ENCODE measurements at regions not wholly inside any gene's neighbourhood (a gene's known extent, or its start where the extent isn't known, plus 50 kb on each side); places are given as distances from the start of the nearest gene placed in this dataset.
"Not testable (repeated sequence)": the region's sequence is repeated elsewhere in the genome, so short reads cannot be mapped to it uniquely, and the experiment has no call there.

DNA sequence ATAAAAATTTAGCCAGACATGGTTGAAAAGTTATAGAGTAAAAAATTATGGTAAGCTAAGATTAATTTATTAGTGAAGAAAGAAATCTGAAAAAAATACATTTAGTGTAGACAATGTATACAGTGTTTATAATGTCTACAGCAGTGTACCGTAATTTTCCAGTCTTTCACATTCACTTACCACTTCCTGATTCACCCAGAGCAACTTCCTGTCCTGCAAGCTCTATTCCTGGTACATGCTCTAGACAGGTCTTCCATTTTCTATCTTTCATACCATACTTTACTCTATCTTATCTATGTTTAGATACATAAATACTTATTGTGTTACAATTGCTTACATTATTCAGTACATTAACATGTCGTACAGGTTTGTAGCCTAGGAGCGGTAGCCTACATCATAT lies 1387.8 kb upstream of the ATXN8OS start:
- H3K27ac ChIP-seq, result no peak overlapping the region
- no peak overlapping the region for H3K4me3 ChIP-seq

DNA sequence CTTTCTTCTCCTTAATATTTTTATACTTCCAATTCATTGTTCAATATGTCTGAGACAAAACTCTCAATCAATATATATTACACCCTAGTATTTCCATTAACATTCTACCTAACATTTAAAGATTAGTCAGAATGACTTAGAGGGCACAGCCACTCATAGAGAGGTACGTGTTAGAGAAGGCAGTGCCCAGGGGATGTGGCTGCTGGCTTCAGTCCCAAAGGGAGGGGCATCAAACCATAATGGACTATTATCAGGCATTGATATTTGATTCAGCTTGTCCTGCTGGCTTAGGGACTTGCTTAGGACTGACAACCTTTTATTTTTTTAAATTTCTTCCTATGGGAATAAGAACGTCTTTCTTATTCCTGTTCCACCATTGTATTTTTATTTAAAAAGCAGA lies 1392.0 kb upstream of the ATXN8OS start:
- no peak overlapping the region for H3K27ac ChIP-seq
- no peak overlapping the region for H3K4me3 ChIP-seq

- no peak overlapping the region for H3K4me3 ChIP-seq
These were observed 1393.3 kb upstream of the ATXN8OS start for GRCh38 chr13:68714292-68714691.

GRCh38 chr13:68713394-68713793 lies 1394.2 kb upstream of the ATXN8OS start:
- Histone ChIP-seq H3K4me3 (no peak overlapping the region), H3K27ac (no peak overlapping the region)

More at GRCh38 chr13:68714292-68714691, 1393.3 kb upstream of the ATXN8OS start:
- no peak overlapping the region for H3K27ac ChIP-seq

GRCh38 chr13:68708336-68708908 lies 1399.2 kb upstream of the ATXN8OS start:
- no peak overlapping the region for H3K4me3 ChIP-seq
- H3K27ac ChIP-seq, result no peak overlapping the region

GRCh38 chr13:68706044-68706443 lies 1401.6 kb upstream of the ATXN8OS start:
- H3K4me3 ChIP-seq, H3K27ac ChIP-seq: not testable (repeated sequence)

DNA sequence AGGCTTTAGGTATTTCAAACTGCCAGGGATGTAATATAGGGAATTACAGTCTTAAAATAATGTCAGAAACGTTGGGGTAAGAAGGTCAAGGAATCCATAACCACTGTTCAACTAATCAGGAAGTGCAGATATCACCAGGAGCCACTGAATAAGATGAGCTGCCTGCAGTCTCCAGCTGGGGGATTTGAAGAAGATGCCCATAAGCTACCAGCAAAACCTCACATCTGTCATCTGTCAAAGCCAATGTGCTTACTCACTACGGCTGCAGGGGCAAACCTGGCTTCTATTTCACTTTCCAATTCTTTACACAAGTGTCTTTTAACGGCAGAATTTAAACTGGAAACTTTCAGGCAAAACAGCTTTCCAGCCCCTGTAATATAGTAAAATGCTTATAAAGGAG lies 1410.1 kb upstream of the ATXN8OS start:
- H3K4me3 ChIP-seq, result no peak overlapping the region
- no peak overlapping the region for H3K27ac ChIP-seq

- Histone ChIP-seq H3K4me3 (no peak overlapping the region), H3K27ac (no peak overlapping the region)
These were observed 1410.7 kb upstream of the ATXN8OS start for GRCh38 chr13:68696907-68697306.

DNA sequence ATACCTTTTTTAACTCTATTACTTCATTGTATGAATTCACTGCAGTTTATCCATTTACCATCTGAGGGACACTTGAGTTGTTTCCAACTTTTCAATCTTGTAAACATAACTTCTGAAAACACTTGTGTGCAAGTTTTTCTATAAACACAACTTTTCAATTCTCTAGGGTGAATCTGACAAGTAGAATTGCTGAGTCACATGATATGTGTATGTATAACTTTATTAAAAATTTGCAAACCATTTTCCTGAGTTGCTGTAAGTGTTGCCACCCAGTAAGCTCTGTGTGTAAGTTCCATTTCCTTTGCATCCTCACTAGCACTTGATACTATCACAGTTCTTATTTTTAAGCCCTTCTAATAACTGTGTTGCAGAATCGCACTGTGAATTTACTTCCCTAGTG lies 1415.6 kb upstream of the ATXN8OS start:
- Histone ChIP-seq H3K4me3 (no peak overlapping the region), H3K27ac (no peak overlapping the region)

DNA sequence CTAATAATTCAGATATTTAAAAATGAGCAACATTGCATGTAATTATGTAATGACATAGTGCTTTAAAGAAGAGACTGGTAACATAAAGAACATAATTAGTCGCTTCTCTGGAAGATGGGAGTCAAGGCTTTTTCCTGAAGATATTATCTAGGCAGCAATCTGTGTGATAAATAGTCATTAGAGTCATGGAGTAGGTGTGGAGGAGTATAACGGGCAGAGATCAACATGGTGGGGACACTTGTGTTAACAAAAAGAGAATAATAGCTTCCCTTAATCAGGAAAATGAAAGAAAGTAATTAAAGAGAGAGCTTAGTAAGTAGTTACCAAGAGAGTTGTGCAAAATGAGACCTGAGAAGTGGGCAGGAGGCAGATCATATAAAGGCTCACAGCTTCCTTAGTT lies 1417.1 kb upstream of the ATXN8OS start:
- no peak overlapping the region for H3K27ac ChIP-seq
- H3K4me3 ChIP-seq, result no peak overlapping the region

DNA sequence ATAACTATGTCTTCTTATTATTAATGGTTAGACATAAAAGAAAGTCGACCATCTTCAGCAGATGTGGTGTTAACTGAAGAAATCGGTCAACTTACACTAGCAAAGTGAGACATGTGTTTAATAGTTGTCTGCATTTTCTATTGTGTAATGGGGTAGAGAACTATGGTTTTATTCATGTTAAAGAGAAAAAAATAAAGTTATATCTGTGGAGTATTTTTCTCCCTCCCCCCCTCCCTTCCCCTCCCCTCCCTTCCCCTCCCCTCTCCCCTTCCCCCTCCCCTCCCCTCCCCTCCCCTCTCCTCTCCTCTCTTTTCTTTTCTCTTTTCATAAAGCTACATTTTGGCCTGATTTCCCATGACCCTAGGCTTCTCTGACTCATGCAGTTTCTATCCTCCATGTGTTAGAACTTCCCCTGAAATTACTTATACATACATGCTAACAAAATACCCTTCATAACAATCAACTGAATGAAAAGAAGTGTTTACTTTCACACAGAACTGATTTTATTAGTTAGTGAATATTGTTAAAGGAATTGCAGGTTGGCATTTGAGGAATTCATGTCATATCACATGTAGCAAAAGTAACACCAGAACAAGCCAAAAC lies 1431.0 kb upstream of the ATXN8OS start:
- no peak overlapping the region for H3K4me3 ChIP-seq
- H3K27ac ChIP-seq, result no peak overlapping the region

GRCh38 chr13:68675209-68675608 lies 1432.4 kb upstream of the ATXN8OS start:
- no peak overlapping the region for H3K27ac ChIP-seq
- no peak overlapping the region for H3K4me3 ChIP-seq

DNA sequence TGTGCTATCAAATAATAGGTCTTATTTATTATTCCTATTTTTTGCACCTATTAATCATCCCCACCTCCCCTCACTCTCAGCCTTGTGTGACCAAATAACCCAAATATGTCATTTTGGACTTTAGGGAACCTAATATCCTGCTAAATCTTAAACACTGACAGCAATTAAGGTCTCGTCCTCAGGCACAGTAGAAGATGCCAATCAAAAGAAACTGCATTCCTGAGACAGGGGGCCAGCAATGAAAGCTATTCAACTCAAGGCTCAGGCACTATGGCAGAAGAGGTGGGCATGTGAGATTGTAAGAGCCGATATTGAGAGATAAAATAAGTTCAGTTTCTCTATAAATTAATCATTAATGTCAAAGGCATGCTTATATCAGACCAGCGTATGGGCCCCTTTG lies 1437.7 kb upstream of the PCDH9 start:
- no peak overlapping the region for H3K4me3 ChIP-seq

DNA sequence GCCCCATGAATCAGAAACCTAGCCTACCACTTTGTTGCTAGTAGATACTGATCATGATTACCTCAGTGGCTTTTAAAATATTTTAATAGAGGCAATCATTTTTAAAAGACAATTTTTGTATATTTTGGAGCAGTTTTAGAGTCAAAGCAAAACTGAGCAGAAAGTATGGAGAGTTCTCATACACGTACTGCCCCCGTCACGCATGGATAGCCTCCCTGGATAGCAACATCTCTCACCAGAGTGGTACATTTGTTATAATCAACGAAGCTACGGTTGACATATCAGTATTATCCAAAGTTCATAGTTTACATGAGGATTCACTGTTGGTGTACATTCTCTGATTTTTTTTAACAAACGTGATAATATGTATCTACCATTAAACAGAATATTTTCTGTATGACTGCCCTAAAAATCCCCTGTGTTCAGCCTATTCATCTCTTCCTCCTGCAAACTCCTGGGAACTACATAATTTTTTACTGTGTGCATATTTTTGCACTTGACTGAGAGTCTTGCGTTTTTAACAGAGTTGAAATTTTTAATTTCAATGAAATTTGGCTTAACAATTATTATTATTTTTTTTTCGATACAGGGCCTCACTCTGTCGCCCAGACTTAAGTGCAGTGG lies 1436.8 kb upstream of the PCDH9 start:
- no peak overlapping the region for H3K27ac ChIP-seq

More for the DNA sequence above, 1437.7 kb upstream of the PCDH9 start:
- H3K27ac ChIP-seq, result no peak overlapping the region

DNA sequence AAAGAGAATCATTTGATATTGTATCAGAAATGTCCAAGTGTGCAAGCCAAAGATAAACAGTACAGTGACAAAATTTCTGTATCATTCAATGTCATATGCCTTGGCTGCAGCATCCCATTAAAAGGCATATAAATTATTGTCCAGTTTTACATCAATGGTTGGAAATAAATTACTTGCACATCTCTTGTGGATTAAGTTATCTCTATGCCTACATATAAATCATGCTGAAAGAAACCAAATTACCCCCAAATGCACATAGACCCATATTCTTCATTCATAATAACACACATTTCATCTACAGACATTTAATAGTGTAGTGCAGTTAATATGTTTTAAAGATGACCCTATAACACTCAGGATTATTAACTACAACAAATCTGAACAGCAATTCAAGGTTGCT lies 1415.7 kb upstream of the PCDH9 start:
- no peak overlapping the region for H3K27ac ChIP-seq
- H3K4me3 ChIP-seq, result no peak overlapping the region

More for the DNA sequence above, 1436.8 kb upstream of the PCDH9 start:
- H3K4me3 ChIP-seq, result no peak overlapping the region

GRCh38 chr13:68644611-68645010 lies 1414.5 kb upstream of the PCDH9 start:
- Histone ChIP-seq H3K27ac (no peak overlapping the region), H3K4me3 (no peak overlapping the region)

- no peak overlapping the region for H3K4me3 ChIP-seq
- no peak overlapping the region for H3K27ac ChIP-seq
These were observed 1406.6 kb upstream of the PCDH9 start for GRCh38 chr13:68636784-68637183.

DNA sequence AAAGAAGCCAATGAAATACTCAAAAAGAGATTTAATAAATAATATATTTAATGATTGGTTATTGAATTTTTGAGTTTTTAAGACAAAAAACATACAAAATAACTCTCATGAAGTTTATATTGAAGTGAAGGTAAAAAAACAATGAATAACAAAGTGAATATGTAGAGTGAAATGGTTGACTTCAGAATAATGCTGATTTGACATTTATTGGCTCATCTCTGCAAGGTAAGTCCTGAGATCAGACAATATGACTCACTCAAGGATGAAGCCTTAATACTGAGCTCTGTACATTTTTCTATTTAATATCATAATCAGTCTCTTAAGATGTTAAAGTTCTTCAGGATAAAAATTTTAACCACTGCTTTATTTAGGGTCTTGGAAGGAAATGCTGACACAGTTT lies 1398.9 kb upstream of the PCDH9 start:
- no peak overlapping the region for H3K4me3 ChIP-seq

DNA sequence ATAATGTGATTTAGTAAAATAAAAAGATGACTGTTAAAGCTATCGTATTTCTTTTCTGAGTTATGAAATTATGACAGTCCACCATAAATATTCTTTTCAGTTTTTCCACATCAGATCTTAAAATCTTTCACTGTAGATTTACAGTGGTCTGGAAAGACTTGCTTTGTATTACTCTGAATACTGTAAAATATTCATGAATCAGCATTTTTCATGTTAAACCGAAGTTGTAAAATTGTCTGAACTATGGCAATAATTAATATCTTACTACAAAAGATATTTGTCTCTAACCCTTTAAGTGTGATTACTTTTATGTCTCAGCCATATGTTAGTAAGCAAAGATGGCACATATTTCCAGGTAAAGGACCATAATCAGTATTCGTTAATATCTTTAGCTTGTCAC lies 1397.2 kb upstream of the PCDH9 start:
- Histone ChIP-seq H3K27ac (no peak overlapping the region), H3K4me3 (no peak overlapping the region)

More for the DNA sequence above, 1398.9 kb upstream of the PCDH9 start:
- H3K27ac ChIP-seq, result no peak overlapping the region

DNA sequence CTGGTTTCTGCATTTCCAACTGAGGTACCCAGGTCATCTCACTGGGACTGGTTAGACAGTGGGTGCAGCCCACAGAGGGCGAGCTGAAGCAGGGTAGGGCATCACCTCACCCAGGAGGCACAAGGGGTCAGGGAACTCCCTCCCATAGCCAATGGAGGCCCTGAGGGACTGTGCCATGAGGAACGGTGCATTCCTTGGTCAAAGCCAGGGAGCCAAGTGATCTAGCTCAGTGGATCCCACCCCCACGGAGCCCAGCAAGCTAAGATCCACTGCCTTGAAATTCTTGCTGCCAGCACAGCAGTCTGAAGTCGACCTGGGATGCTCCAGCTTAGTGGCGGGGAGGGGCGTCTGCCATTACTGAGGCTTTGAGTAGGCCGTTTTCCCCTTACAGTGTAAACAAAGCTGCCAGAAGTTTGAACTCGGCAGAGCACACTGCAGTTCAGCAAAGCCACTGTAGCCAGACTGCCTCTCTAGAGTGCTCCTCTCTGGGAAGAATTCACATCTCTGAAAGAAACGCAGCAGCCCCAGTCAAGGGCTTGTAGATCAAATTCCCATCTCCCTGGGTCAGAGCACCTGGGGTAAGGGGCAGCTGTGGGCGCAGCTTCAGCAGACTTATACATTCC lies 1386.6 kb upstream of the PCDH9 start:
- H3K4me3 ChIP-seq, result no peak overlapping the region
- H3K27ac ChIP-seq, result no peak overlapping the region

DNA sequence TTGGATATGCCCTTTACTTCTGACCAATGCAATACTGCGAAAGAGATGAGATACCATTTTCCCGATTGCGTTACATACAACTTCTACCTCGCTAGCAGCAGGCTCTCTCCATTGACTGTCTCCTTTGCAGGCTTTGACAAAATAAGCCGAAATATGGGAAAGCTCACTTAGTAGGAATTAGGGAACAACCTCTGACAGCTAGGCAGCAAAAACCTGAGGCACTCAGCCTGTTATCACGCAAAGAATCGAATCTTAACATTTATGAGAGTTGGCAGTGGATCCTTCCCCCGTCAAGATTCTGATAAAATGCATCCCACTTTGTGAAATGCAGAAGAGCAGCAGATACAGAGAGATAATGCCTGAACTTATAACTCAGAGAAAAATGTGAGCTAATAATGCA lies 1379.5 kb upstream of the PCDH9 start:
- Histone ChIP-seq H3K27ac (no peak overlapping the region), H3K4me3 (no peak overlapping the region)

All from skin epidermis (tissue), 12 donors.